OCI-LY7 (cell line): ENCODE measurements at regions not wholly inside any gene's neighbourhood (a gene's known extent, or its start where the extent isn't known, plus 50 kb on each side); places are given as distances from the start of the nearest gene placed in this dataset.

Experiments
- BruUV-seq: library from RNA; stranded (reverse); fragments of 400-500 nt; replicated peaks from 2 replicates; lab custom pipeline; 2021; lab: Mats Ljungman, UMichigan
- CTCF ChIA-PET: fragments of 300-600 bp; sonication (Branson Sonifier 250); formaldehyde crosslinking; loops from one replicate; lab custom pipeline; 2022; ENCODE audit warnings: antibody characterized with exemption; ENCODE audit not compliant: unreplicated experiment; lab: Charles Lee
- POLR2A ChIA-PET: fragments of 300-600 bp; sonication (Branson Sonifier 250); formaldehyde crosslinking; loops from one replicate; lab custom pipeline; 2022; ENCODE audit warnings: antibody characterized with exemption; lab: Charles Lee
- DNase-seq: peaks from one replicate; pipeline ENCODE4 v3.0.0-alpha.2; 2015; ENCODE audit warnings: low spot score
- H2AFZ ChIP-seq: fragments of 200-600 bp; sonication (generic), shearing (Covaris generic); 2 replicates; pipeline ENCODE4 v1.6.1; 2014; ENCODE audit warnings: mild to moderate bottlenecking, antibody characterized with exemption, low read length, moderate library complexity
- H3K27ac ChIP-seq: fragments of 200-600 bp; sonication (generic); 2 replicates; pipeline ENCODE4 v1.5.1; 2014; ENCODE audit warnings: mixed run types, low read depth, mild to moderate bottlenecking, moderate library complexity, low read length, inconsistent platforms; ENCODE audit not compliant: poor library complexity, severe bottlenecking
- H3K36me3 ChIP-seq: fragments of 200-600 bp; sonication (generic); 2 replicates; pipeline ENCODE4 v1.6.1; 2014; ENCODE audit warnings: mild to moderate bottlenecking, antibody characterized with exemption, low read length, moderate library complexity, mixed read lengths; ENCODE audit not compliant: insufficient read depth
- H3K4me1 ChIP-seq: fragments of 200-600 bp; sonication (generic); 2 replicates; pipeline ENCODE4 v1.5.1; 2014; ENCODE audit warnings: mild to moderate bottlenecking, low read length; ENCODE audit not compliant: insufficient read depth, poor library complexity, severe bottlenecking
- H3K4me2 ChIP-seq: fragments of 200-600 bp; sonication (generic); 2 replicates; pipeline ENCODE4 v1.6.1; 2014; ENCODE audit warnings: mild to moderate bottlenecking, low read length
- H3K4me3 ChIP-seq: fragments of 200-600 bp; sonication (generic); 2 replicates; pipeline ENCODE4 v1.5.1; 2014; ENCODE audit warnings: mild to moderate bottlenecking, low read depth, low read length; ENCODE audit not compliant: poor library complexity, severe bottlenecking
- H3K79me2 ChIP-seq: fragments of 200-600 bp; sonication (generic); 2 replicates; pipeline ENCODE4 v1.6.1; 2016; ENCODE audit warnings: low read depth, mild to moderate bottlenecking, low read length, moderate library complexity, mixed read lengths; ENCODE audit not compliant: insufficient read depth
- H3K9me2 ChIP-seq: fragments of 200-600 bp; sonication (generic); 2 replicates; pipeline ENCODE4 v1.6.1; 2016; ENCODE audit warnings: mild to moderate bottlenecking, low read length, mixed read lengths; ENCODE audit not compliant: insufficient read depth
- H3K9me3 ChIP-seq: fragments of 200-600 bp; sonication (generic); 2 replicates; pipeline ENCODE4 v1.6.1; 2014; ENCODE audit warnings: mild to moderate bottlenecking, mixed run types, low read length, mixed read lengths
- H4K20me1 ChIP-seq: fragments of 200-600 bp; sonication (generic); 2 replicates; pipeline ENCODE4 v1.6.1; 2014; ENCODE audit warnings: mild to moderate bottlenecking, antibody characterized with exemption, low read length, moderate library complexity, mixed read lengths; ENCODE audit not compliant: insufficient read depth
- EZH2phosphoT487 ChIP-seq: fragments of 200-600 bp; sonication (generic); IDR thresholded peaks from 2 replicates; pipeline ENCODE4 v1.6.1; 2018; ENCODE audit warnings: low read depth, borderline replicate concordance, mild to moderate bottlenecking, mixed run types, antibody characterized with exemption, low read length, moderate library complexity, mixed read lengths
- intact Hi-C: fragments of 100-400 bp; cut with micrococcal nuclease; formaldehyde crosslinking; loops from one replicate; pipeline ENCODE4 v1.10.0; 2022; ENCODE audit not compliant: unreplicated experiment
- TF ChIP-seq, protein P1 (sequence below): fragments of 200-600 bp; sonication (generic); conservative IDR thresholded peaks from 2 replicates; pipeline ENCODE4 v1.5.1; 2014; ENCODE audit warnings: mild to moderate bottlenecking, antibody characterized with exemption, low read length, moderate library complexity, mixed read lengths

- BruUV-seq = no TSS peak
- no peaks in the 10 kb centered on the region for H3K36me3 ChIP-seq
- no peaks in the 10 kb centered on the region for H3K4me1 ChIP-seq
- no peaks in the 10 kb centered on the region for H4K20me1 ChIP-seq
- POLR2A ChIA-PET = no interaction called here
- CTCF ChIA-PET = no interaction called here
- H3K27ac ChIP-seq = no peak overlapping the region
- DNase-seq = no peak
- H3K79me2 ChIP-seq = no peaks in the 10 kb centered on the region
- H3K9me2 ChIP-seq = no peaks in the 10 kb centered on the region
- no peaks in the 10 kb centered on the region for H3K9me3 ChIP-seq
- H2AFZ ChIP-seq = no peak overlapping the region
- intact Hi-C loops = no loop called here
- TF ChIP-seq, protein P1, sequence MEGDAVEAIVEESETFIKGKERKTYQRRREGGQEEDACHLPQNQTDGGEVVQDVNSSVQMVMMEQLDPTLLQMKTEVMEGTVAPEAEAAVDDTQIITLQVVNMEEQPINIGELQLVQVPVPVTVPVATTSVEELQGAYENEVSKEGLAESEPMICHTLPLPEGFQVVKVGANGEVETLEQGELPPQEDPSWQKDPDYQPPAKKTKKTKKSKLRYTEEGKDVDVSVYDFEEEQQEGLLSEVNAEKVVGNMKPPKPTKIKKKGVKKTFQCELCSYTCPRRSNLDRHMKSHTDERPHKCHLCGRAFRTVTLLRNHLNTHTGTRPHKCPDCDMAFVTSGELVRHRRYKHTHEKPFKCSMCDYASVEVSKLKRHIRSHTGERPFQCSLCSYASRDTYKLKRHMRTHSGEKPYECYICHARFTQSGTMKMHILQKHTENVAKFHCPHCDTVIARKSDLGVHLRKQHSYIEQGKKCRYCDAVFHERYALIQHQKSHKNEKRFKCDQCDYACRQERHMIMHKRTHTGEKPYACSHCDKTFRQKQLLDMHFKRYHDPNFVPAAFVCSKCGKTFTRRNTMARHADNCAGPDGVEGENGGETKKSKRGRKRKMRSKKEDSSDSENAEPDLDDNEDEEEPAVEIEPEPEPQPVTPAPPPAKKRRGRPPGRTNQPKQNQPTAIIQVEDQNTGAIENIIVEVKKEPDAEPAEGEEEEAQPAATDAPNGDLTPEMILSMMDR = no peak
- TF ChIP-seq EZH2phosphoT487 = no peak
- H3K4me2 ChIP-seq = no peak overlapping the region
- no peak overlapping the region for H3K4me3 ChIP-seq
Observed at GRCh38 chr2:234754126-234754525, 197.7 kb upstream of the SH3BP4 start.

DNA sequence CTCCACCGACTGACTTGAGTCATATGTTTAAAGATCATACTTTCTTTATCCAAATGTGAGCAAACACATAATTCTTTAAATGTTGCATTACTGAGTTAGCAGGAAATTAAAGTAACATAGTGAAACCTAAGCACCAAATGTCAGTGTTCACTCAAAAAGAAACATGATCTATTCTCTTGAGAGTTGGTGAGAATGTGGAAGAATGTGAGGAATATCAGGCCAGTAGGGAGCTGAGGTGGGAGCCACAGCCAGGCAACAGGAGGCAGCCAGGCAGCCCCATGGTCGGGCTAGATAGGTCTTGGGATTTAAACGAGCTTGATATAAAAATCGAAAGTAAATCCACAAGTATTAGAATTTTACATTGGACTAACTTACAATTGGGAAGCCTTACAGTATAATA lies 198.1 kb upstream of the SH3BP4 start:
- intact Hi-C loops = no loop called here
- BruUV-seq = no TSS peak
- Histone ChIP-seq H3K4me3 (no peak overlapping the region), H3K79me2 (no peaks in the 10 kb centered on the region), H4K20me1 (no peaks in the 10 kb centered on the region), H3K9me2 (no peaks in the 10 kb centered on the region), H3K36me3 (no peaks in the 10 kb centered on the region), H3K9me3 (no peaks in the 10 kb centered on the region), H3K27ac (no peak overlapping the region), H3K4me1 (no peaks in the 10 kb centered on the region), H2AFZ (no peak overlapping the region), H3K4me2 (no peak overlapping the region)
- no peak for TF ChIP-seq EZH2phosphoT487
- TF ChIP-seq, protein P1 = no peak
- ChIA-PET POLR2A (no interaction called here), CTCF (no interaction called here)
- DNase-seq = no peak

DNA sequence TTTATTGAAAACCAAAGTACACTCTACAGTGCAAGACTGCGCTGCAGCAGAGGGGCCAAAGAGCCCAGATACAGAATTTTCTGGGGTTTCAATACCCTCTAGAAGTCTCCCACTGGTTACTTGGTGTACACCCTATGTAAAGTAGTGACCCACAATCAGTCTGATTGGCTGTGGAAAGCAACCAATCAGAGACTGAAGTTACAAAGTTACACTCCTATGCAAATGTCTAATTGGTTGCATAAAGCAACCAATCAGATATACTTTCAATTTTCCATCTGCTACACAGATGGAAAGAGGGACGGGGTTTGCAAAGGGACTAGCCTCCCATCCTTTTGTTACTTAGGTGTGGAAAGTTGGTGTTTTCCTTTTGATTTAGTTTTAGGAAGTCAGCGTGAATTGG lies 198.9 kb upstream of the SH3BP4 start:
- no peaks in the 10 kb centered on the region for H3K4me1 ChIP-seq
- no peaks in the 10 kb centered on the region for H3K9me2 ChIP-seq
- no peaks in the 10 kb centered on the region for H3K9me3 ChIP-seq
- no peak overlapping the region for H3K4me3 ChIP-seq
- DNase-seq = no peak
- no peaks in the 10 kb centered on the region for H3K79me2 ChIP-seq
- H3K4me2 ChIP-seq = no peak overlapping the region
- no peaks in the 10 kb centered on the region for H3K36me3 ChIP-seq
- ChIA-PET POLR2A (no interaction called here), CTCF (no interaction called here)
- no TSS peak for BruUV-seq
- intact Hi-C loops = no loop called here
- TF ChIP-seq, protein P1 = no peak
- no peak for TF ChIP-seq EZH2phosphoT487
- H2AFZ ChIP-seq = no peak overlapping the region
- no peak overlapping the region for H3K27ac ChIP-seq
- no peaks in the 10 kb centered on the region for H4K20me1 ChIP-seq
